ENCODE measurements at regions not wholly inside any gene's neighbourhood (a gene's known extent, or its start where the extent isn't known, plus 50 kb on each side); places are given as distances from the start of the nearest gene placed in this dataset.
"Not testable (repeated sequence)": the region's sequence is repeated elsewhere in the genome, so short reads cannot be mapped to it uniquely, and the experiment has no call there.

DNA sequence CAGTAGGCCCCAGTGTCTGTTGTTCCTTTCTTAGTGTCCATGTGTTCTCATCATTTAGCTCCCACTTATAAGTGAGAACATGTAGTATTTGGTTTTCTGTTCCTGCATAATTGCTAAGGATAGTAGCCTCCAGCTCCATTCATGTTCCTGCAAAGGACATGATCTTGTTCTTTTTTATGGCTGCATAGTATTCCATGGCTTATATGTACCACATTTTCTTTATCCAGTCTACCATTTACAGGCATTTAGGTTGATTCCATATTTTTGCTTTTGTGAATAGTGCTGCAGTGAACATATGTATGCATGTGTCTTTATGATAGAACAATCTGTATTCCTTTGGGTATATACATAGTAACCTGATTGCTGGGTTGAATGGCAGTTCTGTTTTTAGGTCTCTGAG is 134.4 kb upstream of the MON1B start:
- TF ChIP-seq POLR2A, POLR2AphosphoS5 (IDR thresholded peaks at IDR 0.05): not testable (repeated sequence)
- TF ChIP-seq, protein P1, sequence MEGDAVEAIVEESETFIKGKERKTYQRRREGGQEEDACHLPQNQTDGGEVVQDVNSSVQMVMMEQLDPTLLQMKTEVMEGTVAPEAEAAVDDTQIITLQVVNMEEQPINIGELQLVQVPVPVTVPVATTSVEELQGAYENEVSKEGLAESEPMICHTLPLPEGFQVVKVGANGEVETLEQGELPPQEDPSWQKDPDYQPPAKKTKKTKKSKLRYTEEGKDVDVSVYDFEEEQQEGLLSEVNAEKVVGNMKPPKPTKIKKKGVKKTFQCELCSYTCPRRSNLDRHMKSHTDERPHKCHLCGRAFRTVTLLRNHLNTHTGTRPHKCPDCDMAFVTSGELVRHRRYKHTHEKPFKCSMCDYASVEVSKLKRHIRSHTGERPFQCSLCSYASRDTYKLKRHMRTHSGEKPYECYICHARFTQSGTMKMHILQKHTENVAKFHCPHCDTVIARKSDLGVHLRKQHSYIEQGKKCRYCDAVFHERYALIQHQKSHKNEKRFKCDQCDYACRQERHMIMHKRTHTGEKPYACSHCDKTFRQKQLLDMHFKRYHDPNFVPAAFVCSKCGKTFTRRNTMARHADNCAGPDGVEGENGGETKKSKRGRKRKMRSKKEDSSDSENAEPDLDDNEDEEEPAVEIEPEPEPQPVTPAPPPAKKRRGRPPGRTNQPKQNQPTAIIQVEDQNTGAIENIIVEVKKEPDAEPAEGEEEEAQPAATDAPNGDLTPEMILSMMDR (IDR thresholded peaks at IDR 0.05), result not testable (repeated sequence)

Data from breast epithelium (tissue), 3 donors.